ENCODE measurements at regions not wholly inside any gene's neighbourhood (a gene's known extent, or its start where the extent isn't known, plus 50 kb on each side); places are given as distances from the start of the nearest gene placed in this dataset.

- no CpG with 5 or more reads among the region's 2 CpGs for WGBS (ENCODE audit: insufficient coverage)
- no peaks in the 10 kb centered on the region for H3K9me3 Mint-ChIP-seq (ENCODE audit: insufficient read depth)
- CTCF ChIA-PET, result no interaction called here
- no peak overlapping the region for H3K9ac ChIP-seq (ENCODE audit: low read length)
- TF ChIP-seq CTCF (IDR thresholded peaks at IDR 0.05), result no peak
- TF ChIP-seq EZH2 (IDR thresholded peaks at IDR 0.05; ENCODE audit: borderline replicate concordance, insufficient read depth, low read depth, low read length, poor library complexity, severe bottlenecking), result no peak
- DNase-seq (no peak), ATAC-seq (ENCODE audit: low read depth) (no peak)
- no peaks in the 10 kb centered on the region for H3K9me3 ChIP-seq (ENCODE audit: control extremely low read depth in 1 of 3, control insufficient read depth in 2 of 3, insufficient read depth in 1 of 3, low read length in 2 of 3)
- peaks cover 0 to 2% (median 0%) of the 10 kb centered on the region in 4 experiments for H3K27me3 ChIP-seq (replicated peaks in 1 of 4; ENCODE audit: control extremely low read depth in 1 of 4, control insufficient read depth in 3 of 4, insufficient read depth in 4 of 4, low read length in 3 of 4)
- POLR2A ChIA-PET, result no interaction called here
- H3K4me1 ChIP-seq (ENCODE audit: control insufficient read depth in 2 of 2, insufficient read depth in 2 of 2, low read length in 2 of 2), result no peaks in the 10 kb centered on the region
- no peak overlapping the region for H3K27ac Mint-ChIP-seq
- H4K20me1 ChIP-seq (ENCODE audit: control insufficient read depth, insufficient read depth, low read length, poor library complexity, severe bottlenecking), result no peaks in the 10 kb centered on the region
- no peak overlapping the region for H3K4me3 ChIP-seq (ENCODE audit: control extremely low read depth in 1 of 5, extremely low read depth in 1 of 5, insufficient read depth in 1 of 5, low read depth in 2 of 5, low read length in 4 of 5)
- H2AFZ ChIP-seq (ENCODE audit: insufficient read depth, low read depth, low read length, poor library complexity, severe bottlenecking), result no peak overlapping the region
- no peaks in the 10 kb centered on the region for H3K4me1 Mint-ChIP-seq
- no peak overlapping the region for H3K4me3 Mint-ChIP-seq
- H3K27ac ChIP-seq (ENCODE audit: low read length in 2 of 2), result no peak overlapping the region
- intact Hi-C loops (cut with micrococcal nuclease), result no loop called here
- H3K36me3 ChIP-seq (replicated peaks in 1 of 2; ENCODE audit: control extremely low read depth in 1 of 2, control insufficient read depth in 1 of 2, extremely low read depth in 1 of 2, insufficient read depth in 2 of 2, low read length in 1 of 2), result no peaks in the 10 kb centered on the region
- H3K27me3 Mint-ChIP-seq, result peaks cover 23% of the 10 kb centered on the region
- no peak overlapping the region for H3K4me2 ChIP-seq (replicated peaks; ENCODE audit: low read depth, low read length, poor library complexity, severe bottlenecking)
- H3K79me2 ChIP-seq (ENCODE audit: control insufficient read depth, insufficient read depth, low read length), result no peaks in the 10 kb centered on the region
Observed at GRCh38 chr6:100103931-100104330, 109.9 kb upstream of the MCHR2 start.

- no peaks in the 10 kb centered on the region for H3K36me3 ChIP-seq (replicated peaks in 1 of 2; ENCODE audit: control extremely low read depth in 1 of 2, control insufficient read depth in 1 of 2, extremely low read depth in 1 of 2, insufficient read depth in 2 of 2, low read length in 1 of 2)
- peaks cover 0 to 2% (median 0%) of the 10 kb centered on the region in 4 experiments for H3K27me3 ChIP-seq (replicated peaks in 1 of 4; ENCODE audit: control extremely low read depth in 1 of 4, control insufficient read depth in 3 of 4, insufficient read depth in 4 of 4, low read length in 3 of 4)
- Mint-ChIP-seq H3K27me3 (peaks cover 21% of the 10 kb centered on the region), H3K9me3 (ENCODE audit: insufficient read depth) (no peaks in the 10 kb centered on the region), H3K4me3 (no peak overlapping the region), H3K27ac (no peak overlapping the region), H3K4me1 (no peaks in the 10 kb centered on the region)
- TF ChIP-seq EZH2 (IDR thresholded peaks at IDR 0.05; ENCODE audit: borderline replicate concordance, insufficient read depth, low read depth, low read length, poor library complexity, severe bottlenecking) (no peak), CTCF (IDR thresholded peaks at IDR 0.05) (no peak)
- no CpG with 5 or more reads among the region's 3 CpGs for WGBS (ENCODE audit: insufficient coverage)
- H3K4me1 ChIP-seq (ENCODE audit: control insufficient read depth in 2 of 2, insufficient read depth in 2 of 2, low read length in 2 of 2), result no peaks in the 10 kb centered on the region
- ChIA-PET POLR2A (no interaction called here), CTCF (no interaction called here)
- DNase-seq (no peak), ATAC-seq (ENCODE audit: low read depth) (no peak)
- intact Hi-C loops (cut with micrococcal nuclease), result no loop called here
- H2AFZ ChIP-seq (ENCODE audit: insufficient read depth, low read depth, low read length, poor library complexity, severe bottlenecking), result no peak overlapping the region
- no peak overlapping the region for H3K4me2 ChIP-seq (replicated peaks; ENCODE audit: low read depth, low read length, poor library complexity, severe bottlenecking)
- no peaks in the 10 kb centered on the region for H3K9me3 ChIP-seq (ENCODE audit: control extremely low read depth in 1 of 3, control insufficient read depth in 2 of 3, insufficient read depth in 1 of 3, low read length in 2 of 3)
- no peak overlapping the region for H3K9ac ChIP-seq (ENCODE audit: low read length)
- no peak overlapping the region for H3K4me3 ChIP-seq (ENCODE audit: control extremely low read depth in 1 of 5, extremely low read depth in 1 of 5, insufficient read depth in 1 of 5, low read depth in 2 of 5, low read length in 4 of 5)
- H4K20me1 ChIP-seq (ENCODE audit: control insufficient read depth, insufficient read depth, low read length, poor library complexity, severe bottlenecking), result no peaks in the 10 kb centered on the region
- no peak overlapping the region for H3K27ac ChIP-seq (ENCODE audit: low read length in 2 of 2)
- no peaks in the 10 kb centered on the region for H3K79me2 ChIP-seq (ENCODE audit: control insufficient read depth, insufficient read depth, low read length)
Observed at GRCh38 chr6:100103194-100103593, 109.2 kb upstream of the MCHR2 start.
